ENCODE measurements at regions not wholly inside any gene's neighbourhood (a gene's known extent, or its start where the extent isn't known, plus 50 kb on each side); places are given as distances from the start of the nearest gene placed in this dataset.

- in situ Hi-C loops (cut with MboI) (no loop called here), intact Hi-C loops (cut with micrococcal nuclease; ENCODE audit: unreplicated experiment) (no loop called here)
- ChIA-PET RAD21 (ENCODE audit: unreplicated experiment) (no interaction called here), POLR2A (no interaction called here), SMC1A (ENCODE audit: uncharacterized antibody, unreplicated experiment) (interaction anchor here (0.8 to 1.4 kb wide), 2 partner anchors 13 to 19 kb away, joined by 3 read pairs; no protein-coding TSS in a partner anchor), CTCF (no interaction called here)
- BruUV-seq (replicated peaks) = no TSS peak
- Histone ChIP-seq H3K9me3 (replicated peaks; ENCODE audit: control insufficient read depth, insufficient read depth, low read length) (no peaks in the 10 kb centered on the region), H3K27me3 (replicated peaks in 1 of 2; ENCODE audit: control insufficient read depth in 2 of 2, insufficient read depth in 2 of 2, low read length in 1 of 2) (no peaks in the 10 kb centered on the region), H4K20me1 (ENCODE audit: control insufficient read depth, insufficient read depth) (no peaks in the 10 kb centered on the region), H3K4me1 (ENCODE audit: control insufficient read depth, insufficient read depth, low read length) (no peaks in the 10 kb centered on the region), H3K9ac (ENCODE audit: control insufficient read depth, insufficient read depth, low read length) (no peak overlapping the region), H3K27ac (ENCODE audit: control insufficient read depth, insufficient read depth) (no peak overlapping the region), H2AFZ (ENCODE audit: control insufficient read depth, low read depth, low read length) (no peak overlapping the region), H3K4me2 (ENCODE audit: control insufficient read depth, insufficient read depth) (no peak overlapping the region), H3K79me2 (ENCODE audit: control insufficient read depth, insufficient read depth, low read length) (no peaks in the 10 kb centered on the region), H3K4me3 (no peak overlapping the region), H3K36me3 (ENCODE audit: control insufficient read depth in 2 of 2, insufficient read depth in 2 of 2, low read length in 1 of 2) (no peaks in the 10 kb centered on the region)
- no peak for ATAC-seq
- TF ChIP-seq TBL1XR1 (IDR thresholded peaks at IDR 0.05; ENCODE audit: low read depth, low read length) = no peak
- no peak for TF ChIP-seq CHD4 (IDR thresholded peaks at IDR 0.05)
- no peak for TF ChIP-seq POLR2AphosphoS5 (IDR thresholded peaks at IDR 0.05; ENCODE audit: low read length)
- no peak for TF ChIP-seq CBX3 (IDR thresholded peaks at IDR 0.05; ENCODE audit: borderline replicate concordance, low read depth)
- no peak for DNase-seq (ENCODE audit: low read depth, low spot score)
- 9% methylated on average over 1 of the region's 1 CpG for WGBS (ENCODE audit: insufficient coverage, insufficient replicate concordance, low lambda C conversion rate, missing lambda C conversion rate)
- no peak for FAIRE-seq
These were observed 482.6 kb downstream of the INHBA start for GRCh38 chr7:41220266-41220665.

- Histone ChIP-seq H3K27ac (ENCODE audit: control insufficient read depth, insufficient read depth) (no peak overlapping the region), H3K4me1 (ENCODE audit: control insufficient read depth, insufficient read depth, low read length) (no peaks in the 10 kb centered on the region), H3K4me2 (ENCODE audit: control insufficient read depth, insufficient read depth) (no peak overlapping the region), H3K9me3 (replicated peaks; ENCODE audit: control insufficient read depth, insufficient read depth, low read length) (no peaks in the 10 kb centered on the region), H3K4me3 (no peak overlapping the region), H3K9ac (ENCODE audit: control insufficient read depth, insufficient read depth, low read length) (no peak overlapping the region), H3K79me2 (ENCODE audit: control insufficient read depth, insufficient read depth, low read length) (no peaks in the 10 kb centered on the region), H2AFZ (ENCODE audit: control insufficient read depth, low read depth, low read length) (no peak overlapping the region), H3K36me3 (ENCODE audit: control insufficient read depth in 2 of 2, insufficient read depth in 2 of 2, low read length in 1 of 2) (no peaks in the 10 kb centered on the region), H4K20me1 (ENCODE audit: control insufficient read depth, insufficient read depth) (no peaks in the 10 kb centered on the region), H3K27me3 (replicated peaks in 1 of 2; ENCODE audit: control insufficient read depth in 2 of 2, insufficient read depth in 2 of 2, low read length in 1 of 2) (no peaks in the 10 kb centered on the region)
- SMC1A ChIA-PET (ENCODE audit: uncharacterized antibody, unreplicated experiment) = no interaction called here
- in situ Hi-C loops (cut with MboI) = no loop called here
- BruUV-seq (replicated peaks) = no TSS peak
- 4% methylated on average over 2 of the region's 2 CpGs for WGBS (ENCODE audit: insufficient coverage, insufficient replicate concordance, low lambda C conversion rate, missing lambda C conversion rate)
- FAIRE-seq = no peak
- intact Hi-C loops (cut with micrococcal nuclease; ENCODE audit: unreplicated experiment) = no loop called here
- CTCF ChIA-PET = no interaction called here
- no peak for DNase-seq (ENCODE audit: low read depth, low spot score)
- ATAC-seq = no peak
- no peak for TF ChIP-seq CTCF (IDR thresholded peaks at IDR 0.05 in 2 of 3, conservative IDR thresholded peaks at IDR 0.05 in 1 of 3; ENCODE audit: control insufficient read depth in 2 of 3, extremely low read depth in 1 of 3, insufficient read depth in 1 of 3, low read depth in 3 of 3, low read length in 3 of 3)
- no peak for TF ChIP-seq POLR2A (IDR thresholded peaks at IDR 0.05; ENCODE audit: low read depth, low read length)
- no peak for TF ChIP-seq SMAD5 (IDR thresholded peaks at IDR 0.05; ENCODE audit: low read depth)
- POLR2A ChIA-PET = no interaction called here
- RAD21 ChIA-PET (ENCODE audit: unreplicated experiment) = no interaction called here
These were observed 483.6 kb downstream of the INHBA start for GRCh38 chr7:41219276-41219675.

Data from GM12878 (cell line).